Caco-2 (cell line): ENCODE measurements at regions not wholly inside any gene's neighbourhood (a gene's known extent, or its start where the extent isn't known, plus 50 kb on each side); places are given as distances from the start of the nearest gene placed in this dataset.

Source experiments
- BruUV-seq: library from RNA; stranded (reverse); fragments of 400-500 nt; replicated peaks from 2 replicates; lab custom pipeline; 2021; lab: Mats Ljungman, UMichigan
- CTCF ChIA-PET: fragments of 300-600 bp; sonication (Branson Sonifier 250); formaldehyde crosslinking; loops from one replicate; lab custom pipeline; 2022; ENCODE audit warnings: antibody characterized with exemption; lab: Charles Lee
- POLR2A ChIA-PET: fragments of 300-600 bp; sonication (Branson Sonifier 250); formaldehyde crosslinking; loops from one replicate; lab custom pipeline; 2022; ENCODE audit warnings: antibody characterized with exemption; lab: Charles Lee
- DNase-seq, 2 experiments: peaks; one replicate each; pipeline versions ENCODE4 v3.0.0 to v3.0.0-alpha.2; 2020 to 2022
- H3K27me3 ChIP-seq: replicated peaks from 2 replicates; pipeline ENCODE4 v1.6.0; 2011; ENCODE audit warnings: low read length; ENCODE audit not compliant: control insufficient read depth, insufficient read depth
- H3K36me3 ChIP-seq: 2 replicates; pipeline ENCODE4 v1.5.1; 2011; ENCODE audit warnings: low read length; ENCODE audit not compliant: control insufficient read depth, insufficient read depth
- H3K4me1 ChIP-seq: fragments of 250-450 bp; sonication (Bioruptor Pico); 2 replicates; pipeline ENCODE4 v1.5.1; 2020; ENCODE audit warnings: mild to moderate bottlenecking
- H3K4me3 ChIP-seq: 2 replicates; pipeline ENCODE4 v1.5.1; 2011; ENCODE audit warnings: low read depth, mild to moderate bottlenecking, control low read depth, low read length
- H3K9me3 ChIP-seq: fragments of 250-450 bp; sonication (Bioruptor Pico); 2 replicates; pipeline ENCODE4 v1.5.1; 2020; ENCODE audit warnings: mild to moderate bottlenecking, moderate library complexity
- H3K27ac Mint-ChIP-seq: one replicate; pipeline ENCODE4 v1.8.0; 2022; ENCODE audit warnings: mixed read lengths; ENCODE audit not compliant: unreplicated experiment
- H3K27me3 Mint-ChIP-seq: one replicate; pipeline ENCODE4 v1.8.0; 2022; ENCODE audit warnings: mixed read lengths; ENCODE audit not compliant: insufficient read depth, unreplicated experiment
- H3K36me3 Mint-ChIP-seq: one replicate; pipeline ENCODE4 v1.8.0; 2022; ENCODE audit warnings: mild to moderate bottlenecking, mixed read lengths; ENCODE audit not compliant: insufficient read depth, unreplicated experiment
- H3K4me1 Mint-ChIP-seq: one replicate; pipeline ENCODE4 v1.8.0; 2022; ENCODE audit warnings: low read depth, mixed read lengths; ENCODE audit not compliant: unreplicated experiment
- H3K4me3 Mint-ChIP-seq: one replicate; pipeline ENCODE4 v1.8.0; 2022; ENCODE audit warnings: mild to moderate bottlenecking, moderate library complexity, mixed read lengths; ENCODE audit not compliant: unreplicated experiment
- H3K9me3 Mint-ChIP-seq: one replicate; pipeline ENCODE4 v1.8.0; 2022; ENCODE audit warnings: mixed read lengths; ENCODE audit not compliant: unreplicated experiment
- CTCF ChIP-seq, 2 experiments: fragments of 200-600 bp in 1 of 2; IDR thresholded peaks; 1 replicate in 1 of 2; 2 replicates in 1 of 2; pipeline versions ENCODE4 v1.5.1 to v1.8.0; 2011 to 2022; ENCODE audit warnings: antibody characterized with exemption in 1 of 2, control low read depth in 1 of 2, inconsistent platforms in 1 of 2, low read depth in 1 of 2, low read length in 1 of 2, mild to moderate bottlenecking in 1 of 2, moderate library complexity in 1 of 2; ENCODE audit not compliant: insufficient read depth in 1 of 2, severe bottlenecking in 1 of 2, unreplicated experiment in 1 of 2
- intact Hi-C: fragments of 100-400 bp; cut with micrococcal nuclease; formaldehyde crosslinking; loops from one replicate; pipeline ENCODE4 v1.10.0; 2022; ENCODE audit not compliant: unreplicated experiment

GRCh38 chr9:13628526-13628925, 349.0 kb upstream of the MPDZ start:
- Mint-ChIP-seq H3K27me3 (no peaks in the 10 kb centered on the region), H3K27ac (no peak overlapping the region), H3K4me1 (no peaks in the 10 kb centered on the region), H3K9me3 (no peaks in the 10 kb centered on the region), H3K36me3 (no peaks in the 10 kb centered on the region), H3K4me3 (no peak overlapping the region)
- Histone ChIP-seq H3K4me3 (no peak overlapping the region), H3K36me3 (no peaks in the 10 kb centered on the region), H3K4me1 (no peaks in the 10 kb centered on the region), H3K27me3 (no peaks in the 10 kb centered on the region), H3K9me3 (no peaks in the 10 kb centered on the region)
- no TSS peak for BruUV-seq
- ChIA-PET CTCF (no interaction called here), POLR2A (no interaction called here)
- intact Hi-C loops, result no loop called here
- TF ChIP-seq CTCF (IDR thresholded peaks at IDR 0.05; ENCODE audit: insufficient read depth in 1 of 2, low read depth in 1 of 2, low read length in 1 of 2, severe bottlenecking in 1 of 2, unreplicated experiment in 1 of 2), result no peak
- no peak for DNase-seq

DNA sequence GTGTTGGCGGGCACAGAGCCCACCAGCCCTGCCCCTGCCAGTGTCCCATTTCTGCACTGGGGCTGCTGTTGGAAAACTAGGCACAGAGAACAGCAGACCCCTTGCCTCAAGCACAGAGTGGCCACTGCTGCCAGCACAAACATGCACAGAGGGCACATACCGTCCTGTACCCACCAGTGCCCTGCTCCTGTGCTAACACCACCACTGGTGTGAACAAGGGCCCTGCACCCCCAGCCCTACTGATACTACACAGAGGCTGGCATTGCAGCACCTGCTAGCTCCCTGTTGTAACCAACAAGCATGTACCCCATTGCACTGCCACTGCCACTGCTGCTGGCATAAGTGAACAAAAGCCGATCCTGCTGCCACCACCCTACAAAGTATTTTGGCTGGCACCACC, 348.0 kb upstream of the MPDZ start:
- ChIA-PET CTCF (no interaction called here), POLR2A (no interaction called here)
- DNase-seq, result no peak
- Histone ChIP-seq H3K36me3 (no peaks in the 10 kb centered on the region), H3K4me1 (no peaks in the 10 kb centered on the region), H3K27me3 (no peaks in the 10 kb centered on the region), H3K4me3 (no peak overlapping the region), H3K9me3 (no peaks in the 10 kb centered on the region)
- Mint-ChIP-seq H3K9me3 (no peaks in the 10 kb centered on the region), H3K4me1 (no peaks in the 10 kb centered on the region), H3K27me3 (no peaks in the 10 kb centered on the region), H3K36me3 (no peaks in the 10 kb centered on the region), H3K27ac (no peak overlapping the region), H3K4me3 (no peak overlapping the region)
- intact Hi-C loops, result no loop called here
- TF ChIP-seq CTCF (IDR thresholded peaks at IDR 0.05; ENCODE audit: insufficient read depth in 1 of 2, low read depth in 1 of 2, low read length in 1 of 2, severe bottlenecking in 1 of 2, unreplicated experiment in 1 of 2), result no peak
- BruUV-seq, result no TSS peak

DNA sequence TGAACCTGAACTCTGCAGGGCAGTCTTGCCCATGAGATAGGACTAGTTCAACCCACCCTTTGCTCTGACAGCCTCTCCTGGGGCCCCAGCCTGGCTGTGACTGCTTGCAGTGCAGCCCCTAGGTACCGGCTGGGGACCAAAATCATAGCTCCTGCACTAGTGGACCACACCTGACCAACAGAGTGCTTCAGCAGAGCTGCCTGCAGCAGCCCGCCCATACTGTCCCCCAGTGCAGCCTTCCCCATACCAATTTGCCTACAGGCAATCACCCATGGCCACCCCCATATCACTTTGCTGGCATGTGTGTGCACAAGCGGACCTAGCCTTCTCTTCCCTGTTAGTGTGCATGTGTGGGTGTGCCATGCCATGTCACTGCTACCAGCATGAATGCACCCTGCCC, 347.6 kb upstream of the MPDZ start:
- intact Hi-C loops, result no loop called here
- Histone ChIP-seq H3K36me3 (no peaks in the 10 kb centered on the region), H3K4me3 (no peak overlapping the region), H3K4me1 (no peaks in the 10 kb centered on the region), H3K9me3 (no peaks in the 10 kb centered on the region), H3K27me3 (no peaks in the 10 kb centered on the region)
- Mint-ChIP-seq H3K27ac (no peak overlapping the region), H3K27me3 (no peaks in the 10 kb centered on the region), H3K9me3 (no peaks in the 10 kb centered on the region), H3K4me3 (no peak overlapping the region), H3K4me1 (no peaks in the 10 kb centered on the region), H3K36me3 (no peaks in the 10 kb centered on the region)
- TF ChIP-seq CTCF (IDR thresholded peaks at IDR 0.05; ENCODE audit: insufficient read depth in 1 of 2, low read depth in 1 of 2, low read length in 1 of 2, severe bottlenecking in 1 of 2, unreplicated experiment in 1 of 2), result no peak
- no TSS peak for BruUV-seq
- no peak for DNase-seq
- POLR2A ChIA-PET, result no interaction called here
- CTCF ChIA-PET, result no interaction called here
